Testis (tissue), 2 donors: ENCODE measurements at regions not wholly inside any gene's neighbourhood (a gene's known extent, or its start where the extent isn't known, plus 50 kb on each side); places are given as distances from the start of the nearest gene placed in this dataset.

ENCODE experiments used
- DNase-seq: peaks from one replicate; pipeline ENCODE4 v3.0.0-alpha.2; 2019
- H3K27ac ChIP-seq, 2 donors: fragments of 200-600 bp; sonication (generic); one replicate each; pipeline ENCODE4 v1.5.1; 2019
- H3K27me3 ChIP-seq: fragments of 200-600 bp; sonication (generic); one replicate; pipeline ENCODE4 v1.5.1; 2019
- H3K36me3 ChIP-seq: fragments of 200-600 bp; sonication (generic); one replicate; pipeline ENCODE4 v1.5.1; 2017; ENCODE audit warnings: low read depth; ENCODE audit errors: missing control alignments
- H3K4me1 ChIP-seq: fragments of 200-600 bp; sonication (generic); one replicate; pipeline ENCODE4 v1.5.1; 2019
- H3K4me3 ChIP-seq, 2 donors: fragments of 200-600 bp; sonication (generic); one replicate each; pipeline ENCODE4 v1.5.1; 2017 to 2019
- H3K9me3 ChIP-seq: fragments of 200-600 bp; sonication (generic); one replicate; pipeline ENCODE4 v1.5.1; 2017
- CTCF ChIP-seq, 3 experiments: fragments of 450-650 bp in 2 of 3; fragments of 200-600 bp in 1 of 3; sonication (generic) in 1 of 3; IDR thresholded peaks; one replicate each; pipeline ENCODE4 v1.5.1; 2016 to 2019; ENCODE audit warnings: antibody characterized with exemption in 3 of 3, mild to moderate bottlenecking in 2 of 3, moderate library complexity in 1 of 3
- POLR2A ChIP-seq: fragments of 450-650 bp; IDR thresholded peaks from one replicate; pipeline ENCODE4 v1.6.1; 2017; ENCODE audit warnings: antibody characterized with exemption, mild to moderate bottlenecking, moderate library complexity
- WGBS, 2 donors: methylation state at CpG; one replicate each; pipeline ENCODE4 v1.1.5; 2018; 5-methylcytosine and 5-hydroxymethylcytosine counted together
- intact Hi-C: fragments of 100-400 bp; cut with DNase I; formaldehyde crosslinking; loops from one replicate; pipeline ENCODE4 v1.15.1; 2023; ENCODE audit warnings: low total_unique reads

GRCh38 chr12:13924286-13924685, 57.1 kb downstream of the GRIN2B start:
- 59 to 77% methylated on average over 2 of the region's 2 CpGs for WGBS, 2 donors
- Histone ChIP-seq H3K36me3 (no peaks in the 10 kb centered on the region), H3K4me1 (no peaks in the 10 kb centered on the region), H3K4me3 (no peak overlapping the region), H3K27ac (no peak overlapping the region), H3K27me3 (no peaks in the 10 kb centered on the region), H3K9me3 (no peaks in the 10 kb centered on the region)
- no peak for DNase-seq
- TF ChIP-seq CTCF (IDR thresholded peaks at IDR 0.05) (no peak), POLR2A (no peak)
- intact Hi-C loops = no loop called here

- Histone ChIP-seq H3K4me3 (no peak overlapping the region), H3K9me3 (no peaks in the 10 kb centered on the region), H3K27ac (no peak overlapping the region), H3K27me3 (no peaks in the 10 kb centered on the region), H3K4me1 (no peaks in the 10 kb centered on the region), H3K36me3 (no peaks in the 10 kb centered on the region)
- TF ChIP-seq CTCF (IDR thresholded peaks at IDR 0.05) = no peak
- TF ChIP-seq POLR2A = no peak
- WGBS, 2 donors = 36 to 39% methylated on average over 2 of the region's 2 CpGs
- intact Hi-C loops = no loop called here
- no peak for DNase-seq
Measured at GRCh38 chr12:13918897-13919296, 62.5 kb downstream of the GRIN2B start.

GRCh38 chr12:13915096-13915495, 66.3 kb downstream of the GRIN2B start:
- intact Hi-C loops = no loop called here
- Histone ChIP-seq H3K27me3 (no peaks in the 10 kb centered on the region), H3K9me3 (no peaks in the 10 kb centered on the region), H3K27ac (no peak overlapping the region), H3K4me3 (no peak overlapping the region), H3K4me1 (no peaks in the 10 kb centered on the region), H3K36me3 (no peaks in the 10 kb centered on the region)
- no peak for DNase-seq
- 82 to 83% methylated on average over 5 of the region's 5 CpGs for WGBS, 2 donors
- TF ChIP-seq CTCF (IDR thresholded peaks at IDR 0.05) (no peak), POLR2A (no peak)

GRCh38 chr12:13913371-13913770, 68.0 kb downstream of the GRIN2B start:
- 78 to 85% methylated on average over 2 of the region's 2 CpGs for WGBS, 2 donors
- no peak overlapping the region for H3K27ac ChIP-seq
- no peak for DNase-seq
- intact Hi-C loops = no loop called here
- TF ChIP-seq POLR2A (no peak), CTCF (IDR thresholded peaks at IDR 0.05) (no peak)
- H3K27me3 ChIP-seq = no peaks in the 10 kb centered on the region
- no peak overlapping the region for H3K4me3 ChIP-seq
- no peaks in the 10 kb centered on the region for H3K9me3 ChIP-seq
- H3K4me1 ChIP-seq = no peaks in the 10 kb centered on the region
- no peaks in the 10 kb centered on the region for H3K36me3 ChIP-seq

GRCh38 chr12:13911756-13912554, 69.4 kb downstream of the GRIN2B start:
- TF ChIP-seq POLR2A (no peak), CTCF (IDR thresholded peaks at IDR 0.05) (no peak)
- H3K27ac ChIP-seq = no peak overlapping the region

More at GRCh38 chr12:13911756-13912554, 69.4 kb downstream of the GRIN2B start:
- Histone ChIP-seq H3K36me3 (no peaks in the 10 kb centered on the region), H3K4me1 (no peaks in the 10 kb centered on the region), H3K27me3 (no peaks in the 10 kb centered on the region), H3K9me3 (no peaks in the 10 kb centered on the region), H3K4me3 (no peak overlapping the region)
- DNase-seq = no peak
- intact Hi-C loops = no loop called here
- 49 to 67% methylated on average over 18 of the region's 18 CpGs for WGBS, 2 donors
